Ovary (tissue), 3 donors: ENCODE measurements at regions not wholly inside any gene's neighbourhood (a gene's known extent, or its start where the extent isn't known, plus 50 kb on each side); places are given as distances from the start of the nearest gene placed in this dataset.

Experiments
- EP300 ChIP-seq: sonication (generic); formaldehyde crosslinking; IDR thresholded peaks from one replicate; pipeline ENCODE4 v1.6.1; 2017; ENCODE audit warnings: antibody characterized with exemption
- TF ChIP-seq, protein P1 (sequence below), 3 donors: fragments of 450-650 bp in 2 of 3; fragments of 200-600 bp in 1 of 3; IDR thresholded peaks; one replicate each; pipeline versions ENCODE4 v1.5.1 to v1.8.0; 2016 to 2022; ENCODE audit warnings: antibody characterized with exemption in 3 of 3, mild to moderate bottlenecking in 1 of 3
- donor health status: DM: no; HTN: no; CAD: no.

DNA sequence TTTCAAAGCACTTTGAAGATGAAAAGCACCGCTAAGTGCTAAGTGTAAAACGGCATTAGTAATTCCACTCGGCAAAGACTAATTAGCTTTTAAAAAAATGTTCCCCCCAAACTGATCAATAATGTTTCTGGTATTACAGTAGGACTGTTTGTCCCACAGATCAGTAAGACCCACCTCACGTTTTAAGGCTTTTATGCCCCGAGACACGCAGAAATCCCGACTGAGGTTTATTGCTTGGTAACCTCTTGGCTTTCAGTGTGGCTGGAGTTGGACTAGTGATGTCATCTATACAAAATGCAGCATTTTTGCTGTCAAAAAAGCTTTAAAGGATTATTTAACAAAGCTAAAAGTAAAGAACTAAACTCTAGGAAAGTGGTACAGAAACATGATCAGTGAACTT lies 414.6 kb upstream of the PSMD7 start:
- TF ChIP-seq, protein P1, sequence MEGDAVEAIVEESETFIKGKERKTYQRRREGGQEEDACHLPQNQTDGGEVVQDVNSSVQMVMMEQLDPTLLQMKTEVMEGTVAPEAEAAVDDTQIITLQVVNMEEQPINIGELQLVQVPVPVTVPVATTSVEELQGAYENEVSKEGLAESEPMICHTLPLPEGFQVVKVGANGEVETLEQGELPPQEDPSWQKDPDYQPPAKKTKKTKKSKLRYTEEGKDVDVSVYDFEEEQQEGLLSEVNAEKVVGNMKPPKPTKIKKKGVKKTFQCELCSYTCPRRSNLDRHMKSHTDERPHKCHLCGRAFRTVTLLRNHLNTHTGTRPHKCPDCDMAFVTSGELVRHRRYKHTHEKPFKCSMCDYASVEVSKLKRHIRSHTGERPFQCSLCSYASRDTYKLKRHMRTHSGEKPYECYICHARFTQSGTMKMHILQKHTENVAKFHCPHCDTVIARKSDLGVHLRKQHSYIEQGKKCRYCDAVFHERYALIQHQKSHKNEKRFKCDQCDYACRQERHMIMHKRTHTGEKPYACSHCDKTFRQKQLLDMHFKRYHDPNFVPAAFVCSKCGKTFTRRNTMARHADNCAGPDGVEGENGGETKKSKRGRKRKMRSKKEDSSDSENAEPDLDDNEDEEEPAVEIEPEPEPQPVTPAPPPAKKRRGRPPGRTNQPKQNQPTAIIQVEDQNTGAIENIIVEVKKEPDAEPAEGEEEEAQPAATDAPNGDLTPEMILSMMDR (IDR thresholded peaks at IDR 0.05): no peak
- no peak for TF ChIP-seq EP300
